ENCODE measurements at regions not wholly inside any gene's neighbourhood (a gene's known extent, or its start where the extent isn't known, plus 50 kb on each side); places are given as distances from the start of the nearest gene placed in this dataset.
"Not testable (repeated sequence)": the region's sequence is repeated elsewhere in the genome, so short reads cannot be mapped to it uniquely, and the experiment has no call there.

- ATAC-seq (no peak), DNase-seq (no peak)
Measured at GRCh38 chr15:39396979-39397615, 183.8 kb upstream of the THBS1 start.

- no peak for ATAC-seq
Measured at GRCh38 chr15:39397883-39398282, 183.0 kb upstream of the THBS1 start.

GRCh38 chr15:39399600-39399999, 181.3 kb upstream of the THBS1 start:
- ATAC-seq (no peak), DNase-seq (no peak)

More at GRCh38 chr15:39397883-39398282, 183.0 kb upstream of the THBS1 start:
- no peak for DNase-seq

- no peak for DNase-seq
Measured at GRCh38 chr15:39400002-39400401, 180.9 kb upstream of the THBS1 start.

GRCh38 chr15:39400821-39401550, 179.9 kb upstream of the THBS1 start:
- DNase-seq = no peak

More at GRCh38 chr15:39400002-39400401, 180.9 kb upstream of the THBS1 start:
- ATAC-seq = no peak

GRCh38 chr15:39403640-39404117, 177.2 kb upstream of the THBS1 start:
- no peak for DNase-seq
- no peak for ATAC-seq

More at GRCh38 chr15:39400821-39401550, 179.9 kb upstream of the THBS1 start:
- ATAC-seq = no peak

- DNase-seq (no peak), ATAC-seq (no peak)
Measured at GRCh38 chr15:39404767-39405181, 176.1 kb upstream of the THBS1 start.

- no peak for ATAC-seq
Measured at GRCh38 chr15:39406485-39406884, 174.4 kb upstream of the THBS1 start.

GRCh38 chr15:39407116-39407515, 173.8 kb upstream of the THBS1 start:
- DNase-seq (no peak), ATAC-seq (no peak)

More at GRCh38 chr15:39406485-39406884, 174.4 kb upstream of the THBS1 start:
- DNase-seq = no peak

- ATAC-seq (no peak), DNase-seq (no peak)
Measured at GRCh38 chr15:39409876-39410530, 170.9 kb upstream of the THBS1 start.

- peak; percentile 17 for DNase-seq
- ATAC-seq = peak; percentile 92
Measured at GRCh38 chr15:39411102-39411989, 169.5 kb upstream of the THBS1 start.

- ATAC-seq (no peak), DNase-seq (no peak)
Measured at GRCh38 chr15:39413558-39413957, 167.3 kb upstream of the THBS1 start.

- no peak for DNase-seq
- ATAC-seq = no peak
Measured at GRCh38 chr15:39414201-39414600, 166.7 kb upstream of the THBS1 start.

- DNase-seq = no peak
- ATAC-seq = no peak
Measured at GRCh38 chr15:39415634-39416033, 165.2 kb upstream of the THBS1 start.

- ATAC-seq (no peak), DNase-seq (no peak)
Measured at GRCh38 chr15:39416258-39416657, 164.6 kb upstream of the THBS1 start.

- no peak for DNase-seq
- no peak for ATAC-seq
Measured at GRCh38 chr15:39417366-39418134, 163.3 kb upstream of the THBS1 start.

GRCh38 chr15:39419651-39420050, 161.2 kb upstream of the THBS1 start:
- ATAC-seq (no peak), DNase-seq (no peak)

GRCh38 chr15:39420123-39420852, 160.6 kb upstream of the THBS1 start:
- not testable (repeated sequence) for ATAC-seq, DNase-seq

GRCh38 chr15:39420853-39421192, 160.1 kb upstream of the THBS1 start:
- not testable (repeated sequence) for ATAC-seq, DNase-seq
